WTC11 (cell line): ENCODE measurements at regions not wholly inside any gene's neighbourhood (a gene's known extent, or its start where the extent isn't known, plus 50 kb on each side); places are given as distances from the start of the nearest gene placed in this dataset.

Experiments used
- ATAC-seq: fragments of 200-7000 bp; cut with Tn5 transposase; 2 replicates; pipeline ENCODE4 v1.10.0; 2021; ENCODE audit warnings: mild to moderate bottlenecking, moderate library complexity
- CTCF ChIA-PET: fragments of 300-600 bp; sonication (Branson Sonifier 250); formaldehyde crosslinking; loops from one replicate; lab custom pipeline; 2021; ENCODE audit warnings: antibody characterized with exemption; lab: Charles Lee
- POLR2A ChIA-PET: fragments of 350-600 bp; sonication (Branson Sonifier 250); formaldehyde crosslinking; loops from one replicate; lab custom pipeline; 2021; ENCODE audit warnings: antibody characterized with exemption; lab: Charles Lee
- DNase-seq: peaks from one replicate; pipeline ENCODE4 v3.0.0; 2021; ENCODE audit warnings: low spot score
- H3K27ac Mint-ChIP-seq: 2 replicates; pipeline ENCODE4 v1.8.0; 2021; ENCODE audit warnings: mixed read lengths
- H3K27me3 Mint-ChIP-seq: 2 replicates; pipeline ENCODE4 v1.8.0; 2021; ENCODE audit warnings: low read depth, mild to moderate bottlenecking, moderate library complexity, mixed read lengths
- H3K36me3 Mint-ChIP-seq: 2 replicates; pipeline ENCODE4 v1.8.0; 2021; ENCODE audit warnings: mixed read lengths
- H3K4me1 Mint-ChIP-seq: 2 replicates; pipeline ENCODE4 v1.8.0; 2022; ENCODE audit warnings: mixed read lengths
- H3K4me3 Mint-ChIP-seq: 2 replicates; pipeline ENCODE4 v1.8.0; 2021; ENCODE audit warnings: mild to moderate bottlenecking, moderate library complexity, mixed read lengths
- H3K9me3 Mint-ChIP-seq: 2 replicates; pipeline ENCODE4 v1.8.0; 2021; ENCODE audit warnings: mixed read lengths
- ATF1 ChIP-seq: sonication (generic); formaldehyde crosslinking; IDR thresholded peaks from 2 replicates; pipeline ENCODE4 v1.8.1; 2023; ENCODE audit warnings: mild to moderate bottlenecking, moderate library complexity, missing genetic modification reagents
- CREB1 ChIP-seq: sonication (generic); formaldehyde crosslinking; IDR thresholded peaks from 2 replicates; pipeline ENCODE4 v1.8.0; 2023; ENCODE audit warnings: mild to moderate bottlenecking, missing genetic modification reagents
- ELF4 ChIP-seq: sonication (generic); formaldehyde crosslinking; IDR thresholded peaks from 2 replicates; pipeline ENCODE4 v1.8.1; 2022; ENCODE audit warnings: low read depth, mild to moderate bottlenecking, moderate library complexity, missing genetic modification reagents
- EMX1 ChIP-seq: fragments of 250-450 bp; sonication (Bioruptor Pico); IDR thresholded peaks from 2 replicates; pipeline ENCODE4 v1.8.0; 2021; ENCODE audit warnings: mild to moderate bottlenecking
- FOXP1 ChIP-seq: sonication (generic); formaldehyde crosslinking; IDR thresholded peaks from 2 replicates; pipeline ENCODE4 v1.8.0; 2022; ENCODE audit warnings: missing genetic modification reagents, mild to moderate bottlenecking, moderate library complexity, borderline replicate concordance
- GTF2I ChIP-seq: fragments of 250-450 bp; sonication (Bioruptor Pico); conservative IDR thresholded peaks from 2 replicates; pipeline ENCODE4 v1.4.0; 2021; ENCODE audit warnings: mild to moderate bottlenecking
- HMGXB4 ChIP-seq: sonication (generic); formaldehyde crosslinking; IDR thresholded peaks from 2 replicates; pipeline ENCODE4 v1.8.1; 2023; ENCODE audit warnings: mild to moderate bottlenecking, moderate library complexity, missing genetic modification reagents
- IRF2 ChIP-seq: sonication (generic); formaldehyde crosslinking; IDR thresholded peaks from 2 replicates; pipeline ENCODE4 v1.8.0; 2022; ENCODE audit warnings: low read depth, missing genetic modification reagents, borderline replicate concordance
- MYBL2 ChIP-seq: sonication (generic); formaldehyde crosslinking; IDR thresholded peaks from 2 replicates; pipeline ENCODE4 v1.8.1; 2023; ENCODE audit warnings: mild to moderate bottlenecking, moderate library complexity, missing genetic modification reagents
- NFATC4 ChIP-seq: fragments of 250-450 bp; sonication (Bioruptor Pico); IDR thresholded peaks from 2 replicates; pipeline ENCODE4 v1.9.0; 2021; ENCODE audit warnings: mild to moderate bottlenecking
- NFE2L1 ChIP-seq: sonication (generic); formaldehyde crosslinking; IDR thresholded peaks from 2 replicates; pipeline ENCODE4 v1.8.1; 2023; ENCODE audit warnings: missing genetic modification reagents
- NFYB ChIP-seq: sonication (generic); formaldehyde crosslinking; conservative IDR thresholded peaks from 2 replicates; pipeline ENCODE4 v1.8.0; 2022; ENCODE audit warnings: low read depth, missing genetic modification reagents
- PRDM15 ChIP-seq: sonication (generic); formaldehyde crosslinking; IDR thresholded peaks from 2 replicates; pipeline ENCODE4 v1.8.0; 2022; ENCODE audit warnings: missing genetic modification reagents
- SMAD3 ChIP-seq: sonication (generic); formaldehyde crosslinking; IDR thresholded peaks from 2 replicates; pipeline ENCODE4 v1.8.0; 2022; ENCODE audit warnings: missing genetic modification reagents, mild to moderate bottlenecking, borderline replicate concordance
- TCF7 ChIP-seq: sonication (generic); formaldehyde crosslinking; IDR thresholded peaks from 2 replicates; pipeline ENCODE4 v1.8.0; 2022; ENCODE audit warnings: mild to moderate bottlenecking, low read depth, missing genetic modification reagents, moderate library complexity
- TP53 ChIP-seq: sonication (generic); formaldehyde crosslinking; IDR thresholded peaks from 2 replicates; pipeline ENCODE4 v1.8.1; 2023; ENCODE audit warnings: mild to moderate bottlenecking, missing genetic modification reagents
- ZBTB43 ChIP-seq: sonication (generic); formaldehyde crosslinking; IDR thresholded peaks from 2 replicates; pipeline ENCODE4 v1.8.1; 2023; ENCODE audit warnings: mild to moderate bottlenecking, missing genetic modification reagents
- ZNF263 ChIP-seq: sonication (generic); formaldehyde crosslinking; IDR thresholded peaks from 2 replicates; pipeline ENCODE4 v1.8.1; 2022; ENCODE audit warnings: low read depth, mild to moderate bottlenecking, moderate library complexity, missing genetic modification reagents
- ZNF416 ChIP-seq: fragments of 250-450 bp; sonication (Bioruptor Pico); IDR thresholded peaks from 2 replicates; pipeline ENCODE4 v1.9.0; 2021; ENCODE audit warnings: mild to moderate bottlenecking, inconsistent platforms
- ZNF671 ChIP-seq: fragments of 250-450 bp; sonication (Bioruptor Pico); IDR thresholded peaks from 2 replicates; pipeline ENCODE4 v1.8.0; 2021; ENCODE audit warnings: mild to moderate bottlenecking
- TF ChIP-seq, protein P1 (sequence below): sonication (generic); formaldehyde crosslinking; conservative IDR thresholded peaks from 2 replicates; pipeline ENCODE4 v1.8.1; 2023; ENCODE audit warnings: mild to moderate bottlenecking, low read depth, missing genetic modification reagents, moderate library complexity
- TF ChIP-seq, protein P2 (sequence below): sonication (generic); formaldehyde crosslinking; IDR thresholded peaks from 2 replicates; pipeline ENCODE4 v1.8.1; 2022; ENCODE audit warnings: low read depth, mild to moderate bottlenecking, moderate library complexity, missing genetic modification reagents, borderline replicate concordance

- no peak for TF ChIP-seq HMGXB4
- no peak for TF ChIP-seq TP53
- no peak for TF ChIP-seq MYBL2 (CRISPR knock-in tag)
These were observed 369.7 kb downstream of the BCOR start (continued) for GRCh38 chrX:39728025-39728424.

DNA sequence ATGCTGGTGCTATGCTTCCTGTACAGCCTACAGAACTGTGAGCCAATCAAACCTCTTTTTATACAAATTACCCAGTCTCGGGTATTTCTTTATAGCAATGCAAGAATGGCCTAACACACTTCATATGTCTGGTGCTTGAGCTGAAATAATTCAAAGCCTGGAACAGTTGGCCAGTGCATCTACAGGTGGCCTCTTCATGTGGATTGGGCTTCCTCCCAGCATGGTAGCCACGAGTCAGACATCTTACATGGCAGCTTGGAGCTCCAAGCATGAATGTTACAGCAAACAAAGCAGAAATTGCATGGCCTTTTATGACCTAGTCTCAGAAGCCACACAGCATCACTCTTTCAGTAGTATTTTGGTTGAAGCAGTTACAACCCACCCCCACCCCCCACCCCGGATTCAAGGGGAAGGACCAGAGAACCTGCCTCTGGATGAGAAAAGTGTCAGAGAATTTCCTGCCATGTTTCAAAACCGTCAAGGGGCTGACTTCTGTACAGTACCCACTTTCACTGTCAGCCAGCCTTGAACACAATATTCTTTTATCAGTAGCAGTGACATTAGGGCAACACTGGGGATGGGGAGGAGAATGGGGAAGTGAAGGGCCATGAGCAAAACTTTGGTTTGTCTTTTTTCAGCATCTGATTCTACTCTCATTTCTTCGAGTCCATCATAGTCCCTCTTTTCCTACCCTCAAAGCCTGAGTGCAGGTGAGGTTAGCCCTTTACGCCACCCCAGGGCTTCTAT lies 368.7 kb downstream of the BCOR start:
- ATAC-seq (no peak), DNase-seq (no peak)
- Mint-ChIP-seq H3K36me3 (no peaks in the 10 kb centered on the region), H3K4me3 (no peak overlapping the region), H3K4me1 (peaks cover 27% of the 10 kb centered on the region), H3K9me3 (peaks cover 3% of the 10 kb centered on the region; the same call in 1 of the 2 replicates), H3K27ac (no peak overlapping the region), H3K27me3 (peaks cover 6% of the 10 kb centered on the region; the same call in 1 of the 2 replicates)
- POLR2A ChIA-PET, result no interaction called here
- CTCF ChIA-PET, result no interaction called here
- TF ChIP-seq SMAD3 (no peak), FOXP1 (CRISPR knock-in tag) (no peak), NFATC4 (CRISPR knock-in tag) (no peak), TCF7 (CRISPR knock-in tag) (no peak), ZBTB43 (no peak), ZNF416 (CRISPR knock-in tag) (no peak), IRF2 (CRISPR knock-in tag) (no peak), ZNF263 (CRISPR knock-in tag) (no peak), EMX1 (CRISPR knock-in tag) (no peak), NFE2L1 (CRISPR knock-in tag) (no peak), ELF4 (CRISPR knock-in tag) (no peak), ATF1 (CRISPR knock-in tag) (no peak), NFYB (CRISPR knock-in tag) (no peak)

DNA sequence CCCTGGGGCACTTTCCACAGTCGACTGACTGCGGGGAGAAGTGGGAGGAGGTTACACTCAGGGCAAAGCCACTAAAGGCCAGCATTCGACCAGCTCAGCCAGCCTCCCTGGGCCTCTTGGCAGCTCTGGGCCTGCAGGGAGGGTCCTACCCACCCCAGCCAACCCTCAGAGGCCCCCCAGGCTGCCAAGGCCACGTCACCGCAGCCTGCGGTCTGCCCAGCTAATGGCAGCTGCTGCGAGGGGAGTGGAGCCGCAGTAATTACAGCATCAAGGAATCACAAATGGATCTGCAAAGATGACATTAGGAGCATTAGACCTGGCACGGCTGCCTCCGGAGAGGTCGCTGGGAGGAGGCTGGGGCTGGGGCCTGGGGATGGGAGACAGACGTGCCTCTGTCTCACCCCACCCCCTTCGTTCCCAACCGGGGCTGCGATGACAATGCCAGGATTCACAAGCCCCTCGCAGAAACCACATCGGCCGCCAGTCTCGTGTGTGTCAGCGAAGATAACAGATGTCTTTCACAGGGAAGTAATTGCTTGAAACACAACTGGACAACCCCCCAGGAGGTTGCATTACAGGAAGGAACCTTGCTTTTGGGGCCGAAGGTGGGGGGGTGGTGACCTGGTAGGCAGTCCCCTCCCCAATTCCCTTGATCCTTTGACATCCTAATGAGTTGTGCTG lies 367.6 kb downstream of the BCOR start:
- TF ChIP-seq GTF2I, result no peak
- TF ChIP-seq, protein P1, sequence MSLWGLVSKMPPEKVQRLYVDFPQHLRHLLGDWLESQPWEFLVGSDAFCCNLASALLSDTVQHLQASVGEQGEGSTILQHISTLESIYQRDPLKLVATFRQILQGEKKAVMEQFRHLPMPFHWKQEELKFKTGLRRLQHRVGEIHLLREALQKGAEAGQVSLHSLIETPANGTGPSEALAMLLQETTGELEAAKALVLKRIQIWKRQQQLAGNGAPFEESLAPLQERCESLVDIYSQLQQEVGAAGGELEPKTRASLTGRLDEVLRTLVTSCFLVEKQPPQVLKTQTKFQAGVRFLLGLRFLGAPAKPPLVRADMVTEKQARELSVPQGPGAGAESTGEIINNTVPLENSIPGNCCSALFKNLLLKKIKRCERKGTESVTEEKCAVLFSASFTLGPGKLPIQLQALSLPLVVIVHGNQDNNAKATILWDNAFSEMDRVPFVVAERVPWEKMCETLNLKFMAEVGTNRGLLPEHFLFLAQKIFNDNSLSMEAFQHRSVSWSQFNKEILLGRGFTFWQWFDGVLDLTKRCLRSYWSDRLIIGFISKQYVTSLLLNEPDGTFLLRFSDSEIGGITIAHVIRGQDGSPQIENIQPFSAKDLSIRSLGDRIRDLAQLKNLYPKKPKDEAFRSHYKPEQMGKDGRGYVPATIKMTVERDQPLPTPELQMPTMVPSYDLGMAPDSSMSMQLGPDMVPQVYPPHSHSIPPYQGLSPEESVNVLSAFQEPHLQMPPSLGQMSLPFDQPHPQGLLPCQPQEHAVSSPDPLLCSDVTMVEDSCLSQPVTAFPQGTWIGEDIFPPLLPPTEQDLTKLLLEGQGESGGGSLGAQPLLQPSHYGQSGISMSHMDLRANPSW (CRISPR knock-in tag), result no peak
- TF ChIP-seq CREB1 (CRISPR knock-in tag), result no peak
- no peak for TF ChIP-seq TP53
- no peak for TF ChIP-seq ZNF671 (CRISPR knock-in tag)
- TF ChIP-seq FOXP1 (CRISPR knock-in tag), result no peak
- TF ChIP-seq PRDM15, result no peak
- TF ChIP-seq, protein P2, sequence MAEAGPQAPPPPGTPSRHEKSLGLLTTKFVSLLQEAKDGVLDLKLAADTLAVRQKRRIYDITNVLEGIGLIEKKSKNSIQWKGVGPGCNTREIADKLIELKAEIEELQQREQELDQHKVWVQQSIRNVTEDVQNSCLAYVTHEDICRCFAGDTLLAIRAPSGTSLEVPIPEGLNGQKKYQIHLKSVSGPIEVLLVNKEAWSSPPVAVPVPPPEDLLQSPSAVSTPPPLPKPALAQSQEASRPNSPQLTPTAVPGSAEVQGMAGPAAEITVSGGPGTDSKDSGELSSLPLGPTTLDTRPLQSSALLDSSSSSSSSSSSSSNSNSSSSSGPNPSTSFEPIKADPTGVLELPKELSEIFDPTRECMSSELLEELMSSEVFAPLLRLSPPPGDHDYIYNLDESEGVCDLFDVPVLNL (CRISPR knock-in tag), result no peak
- TF ChIP-seq, all 79 proteins: peak for 0
- H3K27me3 Mint-ChIP-seq, result peaks cover 6% of the 10 kb centered on the region; the same call in 1 of the 2 replicates
- peak; percentile 59 for ATAC-seq
- peaks cover 3% of the 10 kb centered on the region; the same call in 1 of the 2 replicates for H3K9me3 Mint-ChIP-seq
- ChIA-PET CTCF (interaction anchor here (0.8 to 2.1 kb wide), 18 partner anchors 13 to 537 kb away, joined by 3 to 9 read pairs (median 4); no protein-coding TSS in a partner anchor), POLR2A (interaction anchor here (1.0 kb wide), 2 partner anchors 76 to 111 kb away, joined by 3 read pairs; no protein-coding TSS in a partner anchor)
- H3K4me3 Mint-ChIP-seq, result no peak overlapping the region
- peak; percentile 21 for DNase-seq
- no peaks in the 10 kb centered on the region for H3K36me3 Mint-ChIP-seq
- peaks cover 27% of the 10 kb centered on the region for H3K4me1 Mint-ChIP-seq
- H3K27ac Mint-ChIP-seq, result no peak overlapping the region
